Lower leg skin (tissue), 3 donors: ENCODE measurements at regions not wholly inside any gene's neighbourhood (a gene's known extent, or its start where the extent isn't known, plus 50 kb on each side); places are given as distances from the start of the nearest gene placed in this dataset.

Experiments used
- CTCF ChIP-seq, 3 donors: fragments of 450-650 bp; IDR thresholded peaks; one replicate each; pipeline ENCODE4 v1.5.1; 2016; ENCODE audit warnings: antibody characterized with exemption in 3 of 3, mild to moderate bottlenecking in 3 of 3, moderate library complexity in 2 of 3
- POLR2A ChIP-seq, 2 donors: fragments of 450-650 bp; IDR thresholded peaks; one replicate each; pipeline ENCODE4 v1.6.1; 2016 to 2017; ENCODE audit warnings: antibody characterized with exemption in 2 of 2, mild to moderate bottlenecking in 1 of 2, moderate library complexity in 1 of 2

GRCh38 chr21:18614303-18614702, 210.7 kb upstream of the TMPRSS15 start:
- TF ChIP-seq CTCF (IDR thresholded peaks at IDR 0.05): no peak
- no peak for TF ChIP-seq POLR2A (IDR thresholded peaks at IDR 0.05)
